KG1 (cell line): ENCODE measurements at regions not wholly inside any gene's neighbourhood (a gene's known extent, or its start where the extent isn't known, plus 50 kb on each side); places are given as distances from the start of the nearest gene placed in this dataset.
"Not testable (repeated sequence)": the region's sequence is repeated elsewhere in the genome, so short reads cannot be mapped to it uniquely, and the experiment has no call there.

Source experiments
- DNase-seq: peaks from one replicate; lab custom pipeline; 2025; lab: John Stamatoyannopoulos, UW

GRCh38 chr20:22070610-22071058 lies 365.2 kb downstream of the PAX1 start:
- no peak for DNase-seq

- no peak for DNase-seq
These were observed 358.3 kb downstream of the PAX1 start for GRCh38 chr20:22063753-22064152.

GRCh38 chr20:22062874-22063273 lies 357.4 kb downstream of the PAX1 start:
- no peak for DNase-seq

GRCh38 chr20:22060610-22061009 lies 355.1 kb downstream of the PAX1 start:
- no peak for DNase-seq

GRCh38 chr20:22058746-22059145 lies 353.3 kb downstream of the PAX1 start:
- DNase-seq = no peak

- DNase-seq = no peak
These were observed 350.5 kb downstream of the PAX1 start for GRCh38 chr20:22055981-22056380.

GRCh38 chr20:22052025-22052650 lies 346.7 kb downstream of the PAX1 start:
- DNase-seq = no peak

- DNase-seq = not testable (repeated sequence)
These were observed 340.6 kb downstream of the PAX1 start for GRCh38 chr20:22045956-22046507.

GRCh38 chr20:22027423-22027822 lies 322.0 kb downstream of the PAX1 start:
- DNase-seq = no peak

- DNase-seq = no peak
These were observed 314.7 kb downstream of the PAX1 start for GRCh38 chr20:22020201-22020600.

GRCh38 chr20:22008456-22008855 lies 303.0 kb downstream of the PAX1 start:
- no peak for DNase-seq

GRCh38 chr20:22006306-22006705 lies 300.8 kb downstream of the PAX1 start:
- DNase-seq = no peak

- no peak for DNase-seq
These were observed 300.1 kb downstream of the PAX1 start for GRCh38 chr20:22005535-22005934.

GRCh38 chr20:22004946-22005345 lies 299.5 kb downstream of the PAX1 start:
- no peak for DNase-seq

GRCh38 chr20:22003680-22004079 lies 298.2 kb downstream of the PAX1 start:
- DNase-seq = no peak

- no peak for DNase-seq
These were observed 296.4 kb downstream of the PAX1 start for GRCh38 chr20:22001886-22002285.

GRCh38 chr20:21995461-21995860 lies 290.0 kb downstream of the PAX1 start:
- DNase-seq = no peak

GRCh38 chr20:21994203-21994602 lies 288.7 kb downstream of the PAX1 start:
- DNase-seq = no peak

GRCh38 chr20:21982559-21982958 lies 277.1 kb downstream of the PAX1 start:
- no peak for DNase-seq

GRCh38 chr20:21981597-21982344 lies 276.3 kb downstream of the PAX1 start:
- DNase-seq = no peak

- DNase-seq = no peak
These were observed 275.7 kb downstream of the PAX1 start for GRCh38 chr20:21981179-21981578.

- DNase-seq = no peak
These were observed 266.0 kb downstream of the PAX1 start for GRCh38 chr20:21971436-21971835.

GRCh38 chr20:21968486-21968885 lies 263.0 kb downstream of the PAX1 start:
- DNase-seq = no peak
